Frontal cortex (tissue), 3 donors: ENCODE measurements at regions not wholly inside any gene's neighbourhood (a gene's known extent, or its start where the extent isn't known, plus 50 kb on each side); places are given as distances from the start of the nearest gene placed in this dataset.
"Not testable (repeated sequence)": the region's sequence is repeated elsewhere in the genome, so short reads cannot be mapped to it uniquely, and the experiment has no call there.

Source experiments
- DNase-seq, 2 donors: peaks; one replicate each; pipeline ENCODE4 v3.0.0; 2012; ENCODE audit warnings: low spot score in 2 of 2
- FAIRE-seq: peaks from 2 replicates; lab custom pipeline; 2012; peaks lifted over from hg19 to GRCh38; lab: Jason Lieb, UNC
- donor health status: control.
- donor health status: control.
- donor health status: control.

GRCh38 chr4:146124023-146124680 is 51.4 kb upstream of the LSM6 start:
- no peak for FAIRE-seq
- no peak for DNase-seq

GRCh38 chr4:146123231-146123630 is 52.3 kb upstream of the LSM6 start:
- no peak for DNase-seq
- no peak for FAIRE-seq

GRCh38 chr4:146122398-146122797 is 53.1 kb upstream of the LSM6 start:
- no peak for DNase-seq
- FAIRE-seq: no peak

- FAIRE-seq (no peak), DNase-seq (no peak)
Observed at GRCh38 chr4:146121757-146122156, 53.8 kb upstream of the LSM6 start.

- no peak for FAIRE-seq
- no peak for DNase-seq
Observed at GRCh38 chr4:146119845-146120404, 55.6 kb upstream of the LSM6 start.

- FAIRE-seq: no peak
Observed at GRCh38 chr4:146114066-146114465, 61.5 kb upstream of the LSM6 start.

GRCh38 chr4:146113171-146113570 is 62.3 kb upstream of the LSM6 start:
- DNase-seq (no peak), FAIRE-seq (no peak)

More at GRCh38 chr4:146114066-146114465, 61.5 kb upstream of the LSM6 start:
- DNase-seq: no peak

- DNase-seq: no peak
- FAIRE-seq: no peak
Observed at GRCh38 chr4:146112389-146112788, 63.1 kb upstream of the LSM6 start.

GRCh38 chr4:146110871-146111485 is 64.5 kb upstream of the LSM6 start:
- DNase-seq (no peak), FAIRE-seq (no peak)

GRCh38 chr4:146108756-146109155 is 66.8 kb upstream of the LSM6 start:
- no peak for FAIRE-seq

GRCh38 chr4:146107587-146108240 is 67.8 kb upstream of the LSM6 start:
- DNase-seq (no peak), FAIRE-seq (no peak)

More at GRCh38 chr4:146108756-146109155, 66.8 kb upstream of the LSM6 start:
- no peak for DNase-seq

GRCh38 chr4:146105464-146105863 is 70.1 kb upstream of the LSM6 start:
- FAIRE-seq (no peak), DNase-seq (no peak)

GRCh38 chr4:146104541-146104940 is 71.0 kb upstream of the LSM6 start:
- DNase-seq (no peak), FAIRE-seq (no peak)

- not testable (repeated sequence) for DNase-seq, FAIRE-seq
Observed at GRCh38 chr4:146104052-146104451, 71.5 kb upstream of the LSM6 start.

- DNase-seq (no peak), FAIRE-seq (no peak)
Observed at GRCh38 chr4:146099585-146099984, 75.9 kb upstream of the LSM6 start.

- DNase-seq: no peak
- no peak for FAIRE-seq
Observed at GRCh38 chr4:146098978-146099377, 76.5 kb upstream of the LSM6 start.

- DNase-seq: no peak
- no peak for FAIRE-seq
Observed at GRCh38 chr4:146098397-146098796, 77.1 kb upstream of the LSM6 start.

GRCh38 chr4:146096371-146096770 is 79.1 kb upstream of the LSM6 start:
- DNase-seq: no peak
- FAIRE-seq: no peak

- DNase-seq (no peak), FAIRE-seq (no peak)
Observed at GRCh38 chr4:146095860-146096259, 79.7 kb upstream of the LSM6 start.

- FAIRE-seq (no peak), DNase-seq (peak in 1 of 2 donors; percentile 13)
Observed at GRCh38 chr4:146095091-146095690, 80.3 kb upstream of the LSM6 start.

GRCh38 chr4:146088690-146089089 is 86.8 kb upstream of the LSM6 start:
- DNase-seq (no peak), FAIRE-seq (no peak)
